ENCODE measurements at regions not wholly inside any gene's neighbourhood (a gene's known extent, or its start where the extent isn't known, plus 50 kb on each side); places are given as distances from the start of the nearest gene placed in this dataset.

GRCh38 chr14:98751110-98751509 is 520.9 kb downstream of the BCL11B start:
- FAIRE-seq = no peak

GRCh38 chr14:98752660-98753059 is 519.3 kb downstream of the BCL11B start:
- no peak for FAIRE-seq

GRCh38 chr14:98754343-98755020 is 517.5 kb downstream of the BCL11B start:
- no peak for FAIRE-seq

GRCh38 chr14:98756749-98757148 is 515.2 kb downstream of the BCL11B start:
- no peak for FAIRE-seq

- FAIRE-seq = no peak
These were observed 513.6 kb downstream of the BCL11B start for GRCh38 chr14:98758440-98758839.

GRCh38 chr14:98761993-98762392 is 510.0 kb downstream of the BCL11B start:
- FAIRE-seq = peak; percentile 45

GRCh38 chr14:98766818-98767217 is 505.2 kb downstream of the BCL11B start:
- FAIRE-seq = no peak

- no peak for FAIRE-seq
These were observed 502.7 kb downstream of the BCL11B start for GRCh38 chr14:98769326-98769725.

GRCh38 chr14:98770151-98770550 is 501.8 kb downstream of the BCL11B start:
- no peak for FAIRE-seq

GRCh38 chr14:98773814-98774213 is 498.2 kb downstream of the BCL11B start:
- no peak for FAIRE-seq

GRCh38 chr14:98775892-98776291 is 496.1 kb downstream of the BCL11B start:
- FAIRE-seq = no peak

GRCh38 chr14:98782062-98782461 is 489.9 kb downstream of the BCL11B start:
- no peak for FAIRE-seq

GRCh38 chr14:98785578-98785977 is 486.4 kb downstream of the BCL11B start:
- FAIRE-seq = no peak

- no peak for FAIRE-seq
These were observed 485.5 kb downstream of the BCL11B start for GRCh38 chr14:98786456-98786855.

GRCh38 chr14:98791661-98792060 is 480.3 kb downstream of the BCL11B start:
- FAIRE-seq = no peak

- no peak for FAIRE-seq
These were observed 479.8 kb downstream of the BCL11B start for GRCh38 chr14:98792171-98792570.

GRCh38 chr14:98798099-98798498 is 473.9 kb downstream of the BCL11B start:
- FAIRE-seq = no peak

- no peak for FAIRE-seq
These were observed 472.1 kb downstream of the BCL11B start for GRCh38 chr14:98799891-98800290.

- FAIRE-seq = no peak
These were observed 470.0 kb downstream of the BCL11B start for GRCh38 chr14:98802044-98802443.

- FAIRE-seq = no peak
These were observed 468.8 kb downstream of the BCL11B start for GRCh38 chr14:98803196-98803595.

- no peak for FAIRE-seq
These were observed 463.2 kb downstream of the BCL11B start for GRCh38 chr14:98808494-98809407.

- FAIRE-seq = no peak
These were observed 455.8 kb downstream of the BCL11B start for GRCh38 chr14:98816195-98816594.

GRCh38 chr14:98816720-98817119 is 455.3 kb downstream of the BCL11B start:
- no peak for FAIRE-seq

Data from G401.6 (cell line).